ENCODE measurements at regions not wholly inside any gene's neighbourhood (a gene's known extent, or its start where the extent isn't known, plus 50 kb on each side); places are given as distances from the start of the nearest gene placed in this dataset.
A peak's percentile ranks its signal among the peaks of the same experiment; 100 is the strongest.

DNA sequence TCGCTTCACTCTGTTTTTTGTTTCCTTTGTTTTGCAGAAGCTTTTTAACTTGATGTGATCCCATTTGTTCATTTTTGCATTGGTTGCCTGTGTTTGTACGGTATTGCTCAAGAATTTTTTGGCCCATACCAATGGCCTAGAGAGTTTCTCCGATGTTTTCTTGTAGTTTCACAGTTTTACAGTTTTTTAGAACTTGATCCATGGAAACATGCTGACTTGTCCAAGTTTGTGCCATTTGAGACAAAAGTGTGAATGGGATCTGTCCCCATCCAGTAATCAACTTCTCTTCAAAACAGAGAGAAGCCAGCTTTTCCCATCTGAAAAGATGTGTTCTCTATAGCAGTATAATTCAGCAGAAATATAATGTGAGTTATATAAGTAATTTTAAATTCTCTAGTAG lies 266.5 kb upstream of the LRTM1 start:
- H3K4me1 ChIP-seq (replicated peaks in 1 of 2): no peaks in the 10 kb centered on the region
- no peak for TF ChIP-seq POLR2A (IDR thresholded peaks at IDR 0.05)
- TF ChIP-seq, protein P1, sequence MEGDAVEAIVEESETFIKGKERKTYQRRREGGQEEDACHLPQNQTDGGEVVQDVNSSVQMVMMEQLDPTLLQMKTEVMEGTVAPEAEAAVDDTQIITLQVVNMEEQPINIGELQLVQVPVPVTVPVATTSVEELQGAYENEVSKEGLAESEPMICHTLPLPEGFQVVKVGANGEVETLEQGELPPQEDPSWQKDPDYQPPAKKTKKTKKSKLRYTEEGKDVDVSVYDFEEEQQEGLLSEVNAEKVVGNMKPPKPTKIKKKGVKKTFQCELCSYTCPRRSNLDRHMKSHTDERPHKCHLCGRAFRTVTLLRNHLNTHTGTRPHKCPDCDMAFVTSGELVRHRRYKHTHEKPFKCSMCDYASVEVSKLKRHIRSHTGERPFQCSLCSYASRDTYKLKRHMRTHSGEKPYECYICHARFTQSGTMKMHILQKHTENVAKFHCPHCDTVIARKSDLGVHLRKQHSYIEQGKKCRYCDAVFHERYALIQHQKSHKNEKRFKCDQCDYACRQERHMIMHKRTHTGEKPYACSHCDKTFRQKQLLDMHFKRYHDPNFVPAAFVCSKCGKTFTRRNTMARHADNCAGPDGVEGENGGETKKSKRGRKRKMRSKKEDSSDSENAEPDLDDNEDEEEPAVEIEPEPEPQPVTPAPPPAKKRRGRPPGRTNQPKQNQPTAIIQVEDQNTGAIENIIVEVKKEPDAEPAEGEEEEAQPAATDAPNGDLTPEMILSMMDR (IDR thresholded peaks at IDR 0.05): no peak
- H3K36me3 ChIP-seq (replicated peaks in 1 of 2): no peaks in the 10 kb centered on the region
- intact Hi-C loops (cut with DNase I): loop anchor here in 1 of 2 donors (10.0 kb wide), 1 partner anchor 330 kb away; no protein-coding TSS in a partner anchor
- H3K9me3 ChIP-seq (replicated peaks in 1 of 3): no peaks in the 10 kb centered on the region
- H3K27ac ChIP-seq: no peak overlapping the region
- H3K27me3 ChIP-seq: no peaks in the 10 kb centered on the region
- no peak overlapping the region for H3K4me3 ChIP-seq
- DNase-seq: no peak
- 89 to 94% (median 92%) methylated on average over 3 of the region's 3 CpGs for WGBS, 4 donors

DNA sequence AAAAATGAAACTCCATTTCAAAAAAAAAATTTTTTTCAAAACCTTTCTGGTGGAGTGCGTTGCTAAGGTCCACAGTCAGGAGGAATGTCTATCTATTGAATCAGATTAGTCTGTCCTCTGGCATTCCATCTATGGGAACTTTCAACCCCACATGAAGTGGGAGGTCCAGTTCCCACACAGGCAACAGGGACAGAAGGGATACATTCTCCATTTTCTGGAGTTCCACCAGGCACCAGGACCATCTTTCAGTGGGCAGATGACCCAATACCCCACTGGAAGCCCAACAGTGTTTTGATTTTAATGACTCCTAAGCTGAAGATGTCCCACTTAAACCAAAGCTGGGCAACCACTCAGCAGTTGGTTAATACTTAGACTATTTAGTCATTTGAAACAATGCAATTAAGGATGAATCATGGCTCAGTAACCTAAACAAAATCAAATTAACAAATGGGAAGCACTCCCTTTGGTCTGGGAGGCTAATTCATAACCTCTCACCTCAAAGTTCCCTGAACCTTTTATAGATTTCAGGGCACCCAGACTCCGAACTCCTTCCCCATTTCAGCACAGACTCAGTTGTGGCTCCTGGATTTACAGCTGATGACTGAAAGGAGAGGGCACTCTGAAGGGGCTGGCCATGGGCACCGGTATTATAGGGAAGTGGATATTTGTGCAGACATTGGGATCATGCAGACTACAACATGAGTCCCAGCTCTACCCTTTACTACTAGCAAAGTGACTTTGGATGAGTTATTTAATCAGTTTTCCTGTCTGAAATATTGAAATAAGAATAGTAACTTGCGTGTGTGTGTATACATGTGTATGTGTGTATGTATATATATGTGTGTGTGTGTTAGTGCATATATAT lies 264.3 kb upstream of the LRTM1 start:
- Histone ChIP-seq H3K27ac (no peak overlapping the region), H3K9me3 (replicated peaks in 1 of 3) (no peaks in the 10 kb centered on the region), H3K36me3 (replicated peaks in 1 of 2) (no peaks in the 10 kb centered on the region), H3K27me3 (no peaks in the 10 kb centered on the region), H3K4me3 (no peak overlapping the region), H3K4me1 (replicated peaks in 1 of 2) (no peaks in the 10 kb centered on the region)
- DNase-seq: no peak
- intact Hi-C loops (cut with DNase I): loop anchor here in 1 of 2 donors (10.0 kb wide), 1 partner anchor 327 kb away; no protein-coding TSS in a partner anchor
- TF ChIP-seq, protein P1 (IDR thresholded peaks at IDR 0.05): no peak
- no peak for TF ChIP-seq POLR2A (IDR thresholded peaks at IDR 0.05)
- WGBS, 4 donors: 68 to 88% (median 84%) methylated on average over 4 of the region's 4 CpGs

DNA sequence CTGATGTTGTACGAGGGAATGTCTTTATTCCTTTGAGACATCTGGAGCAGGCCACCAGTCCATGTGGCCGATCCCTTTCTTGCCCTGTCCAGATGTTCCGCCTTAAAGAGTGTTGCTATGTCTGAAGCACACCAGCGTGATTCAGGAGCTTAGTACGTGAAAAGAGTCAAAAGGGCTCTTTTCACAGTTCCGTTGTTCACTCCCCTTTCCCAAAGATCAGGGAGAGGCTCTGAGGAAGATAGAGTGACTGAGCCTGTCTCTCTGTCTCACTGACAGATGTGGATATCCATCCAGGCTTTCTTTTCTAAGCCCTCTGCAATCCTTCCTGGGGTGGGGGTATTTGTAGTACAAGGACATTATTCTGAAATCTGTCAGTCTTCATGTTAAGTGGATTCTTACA lies 262.5 kb upstream of the LRTM1 start:
- 65 to 77% (median 74%) methylated on average over 6 of the region's 6 CpGs for whole genome bisulfite sequencing, 4 donors
- no peak overlapping the region for H3K27ac ChIP-seq
- TF ChIP-seq, protein P1 (IDR thresholded peaks at IDR 0.05): no peak
- TF ChIP-seq POLR2A (IDR thresholded peaks at IDR 0.05): no peak
- no peak for DNase-seq
- H3K9me3 ChIP-seq (replicated peaks in 1 of 3): no peaks in the 10 kb centered on the region
- no peaks in the 10 kb centered on the region for H3K4me1 ChIP-seq (replicated peaks in 1 of 2)
- no peak overlapping the region for H3K4me3 ChIP-seq
- H3K36me3 ChIP-seq (replicated peaks in 1 of 2): no peaks in the 10 kb centered on the region
- intact Hi-C loops (cut with DNase I): loop anchor here in 1 of 2 donors (10.0 kb wide), 1 partner anchor 326 kb away; no protein-coding TSS in a partner anchor
- no peaks in the 10 kb centered on the region for H3K27me3 ChIP-seq

DNA sequence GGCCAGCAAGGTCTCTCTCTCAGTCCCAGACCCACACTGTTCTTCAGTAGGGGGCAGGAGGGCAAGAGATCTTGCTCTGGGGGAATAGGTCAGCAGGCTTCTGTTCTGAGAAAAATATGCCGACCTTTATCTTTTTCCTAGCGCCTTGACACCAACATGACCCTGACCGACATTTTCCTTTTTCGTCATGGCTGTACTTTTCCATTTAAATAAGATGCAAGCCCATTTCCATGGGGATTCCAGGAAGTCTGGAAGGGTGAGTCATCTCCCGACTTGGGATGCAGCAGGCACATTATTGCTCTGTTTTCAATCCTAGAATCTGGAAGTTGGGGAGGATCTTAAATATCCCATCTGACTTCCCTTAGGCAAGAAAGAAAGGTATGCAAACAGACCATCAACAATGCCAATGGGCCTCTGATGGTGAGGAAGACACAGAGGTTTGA lies 261.5 kb upstream of the LRTM1 start:
- TF ChIP-seq, protein P1 (IDR thresholded peaks at IDR 0.05): no peak
- TF ChIP-seq POLR2A (IDR thresholded peaks at IDR 0.05): no peak
- H3K36me3 ChIP-seq (replicated peaks in 1 of 2): no peaks in the 10 kb centered on the region
- intact Hi-C loops (cut with DNase I): no loop called here
- H3K4me3 ChIP-seq: no peak overlapping the region
- no peaks in the 10 kb centered on the region for H3K27me3 ChIP-seq
- no peak overlapping the region for H3K27ac ChIP-seq
- H3K4me1 ChIP-seq (replicated peaks in 1 of 2): no peaks in the 10 kb centered on the region
- H3K9me3 ChIP-seq (replicated peaks in 1 of 3): no peaks in the 10 kb centered on the region
- peak in 2 of 7 donors; percentile 6 to 7 for DNase-seq
- WGBS, 4 donors: 34 to 49% (median 43%) methylated on average over 5 of the region's 5 CpGs
